GM12864 (cell line): ENCODE measurements at regions not wholly inside any gene's neighbourhood (a gene's known extent, or its start where the extent isn't known, plus 50 kb on each side); places are given as distances from the start of the nearest gene placed in this dataset.
"Not testable (repeated sequence)": the region's sequence is repeated elsewhere in the genome, so short reads cannot be mapped to it uniquely, and the experiment has no call there.

Experiments used
- DNase-seq: peaks from one replicate; pipeline ENCODE4 v3.0.0-alpha.2; 2011; ENCODE audit warnings: low read depth
- H3K4me3 ChIP-seq: 2 replicates; pipeline ENCODE4 v1.5.1; 2011; ENCODE audit warnings: mild to moderate bottlenecking, low read depth, low read length, control low read depth
- CTCF ChIP-seq: IDR thresholded peaks from 2 replicates; pipeline ENCODE4 v1.5.1; 2011; ENCODE audit warnings: low read depth, mild to moderate bottlenecking, moderate library complexity, low read length, control low read depth, inconsistent platforms; ENCODE audit errors: missing control alignments

GRCh38 chr18:24613896-24614640, 153.6 kb downstream of the HRH4 start:
- no peak overlapping the region for H3K4me3 ChIP-seq
- no peak for DNase-seq
- no peak for TF ChIP-seq CTCF

GRCh38 chr18:24616653-24617052, 156.2 kb downstream of the HRH4 start:
- no peak for TF ChIP-seq CTCF
- no peak for DNase-seq
- H3K4me3 ChIP-seq: no peak overlapping the region

GRCh38 chr18:24624421-24624820, 164.0 kb downstream of the HRH4 start:
- DNase-seq, H3K4me3 ChIP-seq: not testable (repeated sequence)

GRCh38 chr18:24627644-24628315, 167.3 kb downstream of the HRH4 start:
- no peak for DNase-seq
- no peak overlapping the region for H3K4me3 ChIP-seq
- TF ChIP-seq CTCF: no peak

- no peak for DNase-seq
- H3K4me3 ChIP-seq: no peak overlapping the region
- no peak for TF ChIP-seq CTCF
These were observed 167.9 kb downstream of the HRH4 start for GRCh38 chr18:24628326-24628725.

GRCh38 chr18:24629921-24630320, 169.5 kb downstream of the HRH4 start:
- DNase-seq: no peak
- no peak for TF ChIP-seq CTCF
- no peak overlapping the region for H3K4me3 ChIP-seq

GRCh38 chr18:24630346-24630880, 170.0 kb downstream of the HRH4 start:
- H3K4me3 ChIP-seq: no peak overlapping the region
- DNase-seq: no peak
- TF ChIP-seq CTCF: no peak
